SK-N-SH treated with all-trans-retinoic acid at 6 μM for 48 hours (cell line): ENCODE measurements at regions not wholly inside any gene's neighbourhood (a gene's known extent, or its start where the extent isn't known, plus 50 kb on each side); places are given as distances from the start of the nearest gene placed in this dataset.

Experiments used
- ATAC-seq: fragments of 200-7000 bp; cut with Tn5 transposase; 3 replicates; pipeline ENCODE4 v1.9.1; 2020; ENCODE audit warnings: mild to moderate bottlenecking, moderate library complexity
- ARNTL ChIP-seq: fragments of 450-650 bp; formaldehyde crosslinking; IDR thresholded peaks from 2 replicates; pipeline ENCODE4 v1.5.0; 2020; ENCODE audit warnings: low read depth, mild to moderate bottlenecking, moderate library complexity, borderline replicate concordance
- BACH2 ChIP-seq: fragments of 250-450 bp; sonication (Bioruptor Pico); IDR thresholded peaks from 2 replicates; pipeline ENCODE4 v1.9.0; 2021; ENCODE audit warnings: mild to moderate bottlenecking, borderline replicate concordance
- CSDC2 ChIP-seq: fragments of 250-450 bp; sonication (Bioruptor Pico); IDR thresholded peaks from 2 replicates; pipeline ENCODE4 v1.5.0; 2020; ENCODE audit warnings: mild to moderate bottlenecking, moderate library complexity
- CSRNP3 ChIP-seq: fragments of 250-450 bp; sonication (Bioruptor Pico); IDR thresholded peaks from 2 replicates; pipeline ENCODE4 v1.5.1; 2021; ENCODE audit warnings: mild to moderate bottlenecking, moderate library complexity
- ESRRG ChIP-seq: fragments of 250-450 bp; sonication (Bioruptor Pico); IDR thresholded peaks from 2 replicates; pipeline ENCODE4 v1.6.1; 2021; ENCODE audit warnings: mild to moderate bottlenecking
- GLIS3 ChIP-seq: fragments of 250-450 bp; sonication (Bioruptor Pico); IDR thresholded peaks from 2 replicates; pipeline ENCODE4 v1.5.0; 2020; ENCODE audit warnings: mild to moderate bottlenecking, moderate library complexity
- ISL1 ChIP-seq: fragments of 250-450 bp; sonication (Bioruptor Pico); IDR thresholded peaks from 2 replicates; pipeline ENCODE4 v2.1.2; 2022; ENCODE audit warnings: mild to moderate bottlenecking, moderate library complexity
- OSR1 ChIP-seq: fragments of 250-450 bp; sonication (Bioruptor Pico); IDR thresholded peaks from 2 replicates; pipeline ENCODE4 v1.8.0; 2022; ENCODE audit warnings: moderate library complexity, mild to moderate bottlenecking, inconsistent platforms
- PATZ1 ChIP-seq: fragments of 250-450 bp; sonication (Bioruptor Pico); IDR thresholded peaks from 2 replicates; pipeline ENCODE4 v1.8.0; 2020; ENCODE audit warnings: mild to moderate bottlenecking, moderate library complexity, borderline replicate concordance
- PPARA ChIP-seq: fragments of 250-450 bp; sonication (Bioruptor Pico); IDR thresholded peaks from 2 replicates; pipeline ENCODE4 v1.5.0; 2020; ENCODE audit warnings: mild to moderate bottlenecking, borderline replicate concordance
- RARB ChIP-seq: fragments of 250-450 bp; sonication (Bioruptor Pico); IDR thresholded peaks from 2 replicates; pipeline ENCODE4 v1.8.0; 2021; ENCODE audit warnings: mild to moderate bottlenecking, moderate library complexity
- SNAI2 ChIP-seq: fragments of 250-450 bp; sonication (Bioruptor Pico); IDR thresholded peaks from 2 replicates; pipeline ENCODE4 v1.5.0; 2020; ENCODE audit warnings: mild to moderate bottlenecking, moderate library complexity
- TCF4 ChIP-seq: fragments of 250-450 bp; sonication (Bioruptor Pico); IDR thresholded peaks from 2 replicates; pipeline ENCODE4 v1.8.0; 2021; ENCODE audit warnings: mild to moderate bottlenecking, moderate library complexity, borderline replicate concordance
- TOX ChIP-seq: fragments of 250-450 bp; sonication (Bioruptor Pico); IDR thresholded peaks from 2 replicates; pipeline ENCODE4 v1.8.0; 2021; ENCODE audit warnings: mild to moderate bottlenecking, moderate library complexity, borderline replicate concordance
- TSHZ2 ChIP-seq: fragments of 250-450 bp; sonication (Bioruptor Pico); IDR thresholded peaks from 2 replicates; pipeline ENCODE4 v1.5.0; 2020; ENCODE audit warnings: mild to moderate bottlenecking, moderate library complexity
- ZC3H10 ChIP-seq: fragments of 250-450 bp; sonication (Bioruptor Pico); IDR thresholded peaks from 2 replicates; pipeline ENCODE4 v1.5.1; 2021; ENCODE audit warnings: mild to moderate bottlenecking, moderate library complexity
- ZFP3 ChIP-seq: fragments of 250-450 bp; sonication (Bioruptor Pico); IDR thresholded peaks from 2 replicates; pipeline ENCODE4 v1.5.0; 2020; ENCODE audit warnings: mild to moderate bottlenecking, moderate library complexity
- ZFP30 ChIP-seq: fragments of 450-650 bp; formaldehyde crosslinking; IDR thresholded peaks from 2 replicates; pipeline ENCODE4 v1.5.0; 2022; ENCODE audit warnings: mild to moderate bottlenecking, moderate library complexity
- ZNF565 ChIP-seq: fragments of 450-650 bp; formaldehyde crosslinking; conservative IDR thresholded peaks from 2 replicates; pipeline ENCODE4 v1.5.0; 2020; ENCODE audit warnings: low read depth, mild to moderate bottlenecking, moderate library complexity
- ZNF8 ChIP-seq: fragments of 450-650 bp; formaldehyde crosslinking; IDR thresholded peaks from 2 replicates; pipeline ENCODE4 v1.5.0; 2020; ENCODE audit warnings: mild to moderate bottlenecking, moderate library complexity
- TF ChIP-seq, protein P1 (sequence below): fragments of 250-450 bp; sonication (Bioruptor Pico); IDR thresholded peaks from 2 replicates; pipeline ENCODE4 v1.5.1; 2020; ENCODE audit warnings: low read depth, mild to moderate bottlenecking, moderate library complexity

DNA sequence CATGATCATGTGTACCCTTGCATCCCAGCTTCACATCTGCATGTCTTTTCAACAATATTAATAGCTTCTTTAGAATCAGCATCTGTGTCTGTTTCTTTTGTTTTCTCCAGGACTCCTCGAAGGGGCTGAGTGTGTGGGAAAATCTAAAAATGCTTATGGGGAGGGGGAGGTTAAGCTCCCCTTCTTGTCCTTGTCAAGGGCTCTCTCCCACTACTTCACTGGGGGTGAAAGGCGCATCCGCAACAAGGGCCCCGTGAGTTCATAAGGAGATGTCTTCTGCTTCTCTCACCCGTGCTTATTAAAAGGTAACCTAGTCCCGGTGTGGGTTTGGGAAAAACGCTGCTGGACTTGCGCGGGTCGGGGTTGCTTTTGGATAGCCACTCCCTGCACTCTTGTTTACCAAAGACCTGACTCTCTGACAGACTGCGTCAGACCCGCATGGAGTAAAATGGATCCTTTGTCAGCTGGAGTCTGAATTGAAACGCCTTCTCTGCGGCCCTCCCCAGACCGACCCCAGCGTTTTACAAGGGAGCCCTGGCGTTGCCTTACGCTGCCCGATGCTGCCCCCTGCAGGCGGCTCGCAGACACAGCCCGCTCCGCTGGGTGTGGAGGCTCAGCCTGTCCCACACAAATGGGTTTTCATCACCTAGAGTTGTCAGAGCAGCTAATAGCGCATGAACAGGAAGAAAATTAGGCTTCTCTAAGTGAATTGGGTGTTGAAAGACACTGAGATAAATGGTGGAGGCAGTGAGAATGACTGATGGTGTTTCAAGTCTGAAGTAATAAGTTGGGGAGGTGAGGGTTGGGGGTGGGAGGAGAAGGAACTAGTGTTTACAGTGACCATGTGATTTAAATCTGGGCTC, 53.8 kb downstream of the IER5 start:
- peak; percentile 98 for ATAC-seq
- TF ChIP-seq OSR1 (0 out of 2 replicates have a peak, but pooled peaks have one; percentile 40), TOX (CRISPR knock-in tag) (no peak), BACH2 (no peak), ZNF8 (CRISPR knock-in tag) (no peak), PATZ1 (CRISPR knock-in tag) (peak; percentile 61; the same call in 1 of the 2 replicates), SNAI2 (no peak), ZNF565 (CRISPR knock-in tag) (no peak), TSHZ2 (CRISPR knock-in tag) (no peak), PPARA (CRISPR knock-in tag) (no peak), ESRRG (no peak), GLIS3 (CRISPR knock-in tag) (no peak), ARNTL (no peak), ZC3H10 (CRISPR knock-in tag) (no peak)
- TF ChIP-seq, protein P1, sequence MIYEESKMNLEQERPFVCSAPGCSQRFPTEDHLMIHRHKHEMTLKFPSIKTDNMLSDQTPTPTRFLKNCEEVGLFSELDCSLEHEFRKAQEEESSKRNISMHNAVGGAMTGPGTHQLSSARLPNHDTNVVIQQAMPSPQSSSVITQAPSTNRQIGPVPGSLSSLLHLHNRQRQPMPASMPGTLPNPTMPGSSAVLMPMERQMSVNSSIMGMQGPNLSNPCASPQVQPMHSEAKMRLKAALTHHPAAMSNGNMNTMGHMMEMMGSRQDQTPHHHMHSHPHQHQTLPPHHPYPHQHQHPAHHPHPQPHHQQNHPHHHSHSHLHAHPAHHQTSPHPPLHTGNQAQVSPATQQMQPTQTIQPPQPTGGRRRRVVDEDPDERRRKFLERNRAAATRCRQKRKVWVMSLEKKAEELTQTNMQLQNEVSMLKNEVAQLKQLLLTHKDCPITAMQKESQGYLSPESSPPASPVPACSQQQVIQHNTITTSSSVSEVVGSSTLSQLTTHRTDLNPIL (CRISPR knock-in tag), result no peak

DNA sequence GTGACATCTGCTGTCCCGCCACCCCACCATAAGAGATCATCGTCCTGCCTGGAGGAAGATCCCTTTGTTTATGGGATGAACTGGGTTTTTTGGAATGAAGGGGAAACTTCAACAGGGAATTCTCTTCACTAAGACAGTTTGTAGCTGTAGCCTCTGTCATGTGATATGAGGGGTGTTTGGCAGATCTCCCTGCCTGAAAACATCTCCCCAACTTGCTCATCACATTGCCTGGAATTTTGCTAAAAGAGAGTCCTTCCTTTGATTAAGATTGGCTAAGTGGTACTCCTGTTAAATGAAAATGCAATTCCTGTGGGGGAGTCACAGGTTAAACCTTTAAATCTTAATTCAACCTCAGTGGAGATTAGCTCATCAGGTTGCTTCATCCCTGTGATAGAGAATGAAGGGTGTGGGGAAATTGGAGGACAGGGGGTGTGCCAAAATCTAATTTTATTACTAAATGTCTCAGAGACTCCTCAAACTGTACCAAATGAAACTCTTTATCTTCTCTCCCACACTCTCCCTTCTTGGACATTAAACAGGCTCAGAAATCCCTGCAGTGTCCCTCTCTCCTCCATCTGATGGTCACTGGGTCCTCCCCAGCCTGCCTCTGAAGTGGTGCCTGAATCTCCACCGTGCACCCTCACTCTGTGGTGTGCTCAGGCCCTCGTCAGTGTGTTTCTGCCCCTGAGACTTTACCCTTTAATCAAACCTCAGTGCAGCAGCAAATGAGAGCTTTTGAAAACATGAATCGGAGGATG, 54.8 kb downstream of the IER5 start:
- TF ChIP-seq ISL1 (no peak), ZFP3 (CRISPR knock-in tag) (no peak), PATZ1 (CRISPR knock-in tag) (no peak), TCF4 (CRISPR knock-in tag) (no peak), CSRNP3 (no peak), BACH2 (no peak), RARB (no peak), ZC3H10 (CRISPR knock-in tag) (no peak), SNAI2 (no peak), OSR1 (no peak), TOX (CRISPR knock-in tag) (no peak), ZFP30 (CRISPR knock-in tag) (no peak), CSDC2 (CRISPR knock-in tag) (no peak), ZNF565 (CRISPR knock-in tag) (no peak)
- TF ChIP-seq, protein P1 (CRISPR knock-in tag), result no peak
- ATAC-seq, result no peak
